HG03159 (cell line): ENCODE measurements at regions not wholly inside any gene's neighbourhood (a gene's known extent, or its start where the extent isn't known, plus 50 kb on each side); places are given as distances from the start of the nearest gene placed in this dataset.

Experiments used
- ATAC-seq: cut with Tn5 transposase; IDR thresholded peaks from one replicate; pipeline ENCODE4 v1.9.1; 2021; ENCODE audit warnings: mild to moderate bottlenecking, moderate library complexity; ENCODE audit not compliant: unreplicated experiment

DNA sequence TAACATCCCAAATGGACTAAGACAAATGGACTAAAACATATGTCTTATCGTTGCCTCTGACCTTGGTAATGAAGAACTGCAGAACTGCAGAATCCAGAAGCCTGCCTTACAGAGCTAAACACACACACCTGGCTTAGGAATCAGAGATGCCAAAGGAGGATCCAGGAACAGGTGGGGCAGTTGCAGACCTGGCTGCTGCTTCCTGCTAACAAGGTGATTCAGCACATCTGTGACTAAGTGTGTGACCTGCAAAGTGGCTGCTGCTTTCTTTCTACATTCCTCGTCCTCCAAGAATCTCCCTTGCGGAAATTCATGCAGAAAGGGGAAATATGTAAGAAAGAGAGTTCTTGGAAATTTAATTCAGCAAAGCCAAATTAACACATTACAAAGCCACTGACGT is 96.8 kb upstream of the NLGN4X start:
- ATAC-seq, result no peak

DNA sequence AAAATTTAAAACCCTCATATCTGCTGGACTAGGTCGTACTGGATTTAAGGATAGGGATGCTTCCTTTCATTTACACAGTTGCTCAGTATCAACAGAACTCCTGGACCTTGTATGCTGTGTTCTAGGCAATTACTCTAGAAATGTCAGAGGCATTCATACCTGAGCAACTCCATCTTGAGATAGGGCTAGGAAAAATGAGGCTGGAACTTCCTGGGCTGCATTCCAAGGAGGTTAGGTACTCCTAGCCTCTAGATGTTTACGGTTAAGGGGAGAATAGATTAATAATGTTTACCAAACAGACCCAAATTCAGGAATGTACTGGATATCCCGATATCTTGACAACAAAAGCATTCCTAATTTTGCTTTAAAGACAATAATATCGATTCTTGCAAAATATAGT is 84.7 kb upstream of the NLGN4X start:
- ATAC-seq, result no peak

DNA sequence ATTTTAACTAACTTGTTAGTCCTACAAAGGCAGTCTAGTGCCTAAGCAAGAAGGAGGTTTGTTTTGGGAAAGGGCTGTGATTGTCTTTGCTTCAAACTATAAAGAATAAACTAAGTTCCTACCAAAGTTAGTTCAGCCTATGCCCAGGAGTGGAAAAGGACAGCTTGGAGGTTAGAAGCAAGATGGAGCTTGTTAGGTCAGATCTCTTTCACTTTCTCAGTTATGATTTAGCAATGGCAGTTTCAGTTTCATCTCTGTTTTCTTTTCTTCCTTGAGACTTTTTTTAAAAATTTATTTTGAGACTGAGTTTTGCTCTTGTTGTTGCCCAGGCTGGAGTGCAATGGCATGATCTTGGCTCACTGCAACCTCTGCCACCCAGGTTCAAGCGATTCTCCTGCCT is 82.9 kb upstream of the NLGN4X start:
- peak; percentile 67 for ATAC-seq

DNA sequence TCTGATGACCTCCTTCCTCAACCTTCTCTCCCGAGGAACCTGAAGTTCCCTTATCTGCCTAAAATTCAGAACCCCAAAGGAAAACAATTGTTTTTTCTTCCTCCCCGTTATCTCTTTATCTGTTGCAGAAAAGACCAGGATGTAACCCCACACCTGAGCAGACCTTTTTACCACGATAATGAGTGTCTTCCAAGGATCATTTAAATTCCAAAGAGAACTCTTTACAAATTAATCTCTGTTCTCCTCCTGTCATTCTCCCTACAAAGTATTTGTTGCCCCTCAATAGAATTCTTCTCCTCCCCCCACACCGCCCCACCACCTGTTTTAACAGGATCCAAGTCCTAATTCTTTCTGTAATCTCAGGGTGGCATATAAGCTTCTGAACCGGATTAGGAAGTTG is 78.5 kb upstream of the NLGN4X start:
- ATAC-seq, result no peak

DNA sequence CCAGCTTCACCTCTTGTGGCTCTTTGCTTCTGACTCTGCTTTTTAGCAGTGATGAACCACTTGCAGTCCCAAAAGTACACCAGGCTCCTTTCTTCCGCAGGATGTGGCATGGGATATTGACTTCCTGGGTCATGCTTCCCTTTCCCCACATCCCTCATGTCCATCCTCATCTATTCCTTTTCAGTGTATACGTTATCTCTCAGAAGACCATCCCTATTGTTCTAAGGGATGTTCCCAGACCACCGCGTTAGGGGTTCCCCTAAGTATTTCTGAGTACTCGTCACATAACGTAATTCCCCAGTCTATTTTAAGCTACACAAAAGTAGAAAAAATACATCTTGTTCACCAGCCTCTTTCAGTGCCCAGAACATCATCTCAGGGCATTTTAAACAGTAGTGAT is 71.1 kb upstream of the NLGN4X start:
- no peak for ATAC-seq

DNA sequence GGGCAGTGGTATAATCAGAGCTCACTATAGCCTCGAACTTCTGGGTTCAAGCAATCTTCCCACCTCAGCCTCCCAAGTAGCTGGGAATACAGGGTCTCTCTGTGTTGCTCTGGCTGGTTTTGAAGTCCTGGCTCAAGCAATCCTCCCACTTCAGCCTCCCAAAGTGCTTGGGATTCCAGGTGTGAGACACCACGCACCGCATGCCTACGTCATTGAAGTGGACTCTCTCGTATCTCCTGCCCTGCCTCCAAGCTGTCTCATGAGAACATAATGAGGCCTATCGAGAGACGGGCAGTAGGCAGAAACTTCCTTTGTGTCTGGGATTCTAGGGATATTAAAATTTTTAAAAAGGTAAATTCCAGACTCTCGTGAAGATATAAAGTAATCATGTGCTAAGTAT is 65.0 kb upstream of the NLGN4X start:
- ATAC-seq, result no peak

DNA sequence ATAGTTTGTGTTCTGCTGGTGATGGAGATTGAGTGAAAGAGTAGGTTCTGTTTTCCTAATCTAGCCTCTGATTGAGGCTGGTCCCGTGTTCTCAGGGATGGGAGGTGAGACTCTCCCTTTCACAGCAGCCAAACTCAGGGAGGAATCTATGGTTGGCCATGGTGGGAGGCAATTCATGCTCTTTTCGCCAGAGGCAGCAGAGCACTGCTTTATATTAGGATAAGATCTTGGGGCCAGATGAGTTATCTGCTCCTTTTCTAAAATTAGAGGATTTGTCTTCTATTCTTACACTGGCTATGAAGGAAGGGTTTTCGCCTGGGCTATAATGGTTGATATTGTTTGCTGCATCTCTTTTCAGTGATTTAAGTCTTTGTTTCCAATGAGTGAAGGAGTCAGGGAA is 63.9 kb upstream of the NLGN4X start:
- ATAC-seq, result no peak

DNA sequence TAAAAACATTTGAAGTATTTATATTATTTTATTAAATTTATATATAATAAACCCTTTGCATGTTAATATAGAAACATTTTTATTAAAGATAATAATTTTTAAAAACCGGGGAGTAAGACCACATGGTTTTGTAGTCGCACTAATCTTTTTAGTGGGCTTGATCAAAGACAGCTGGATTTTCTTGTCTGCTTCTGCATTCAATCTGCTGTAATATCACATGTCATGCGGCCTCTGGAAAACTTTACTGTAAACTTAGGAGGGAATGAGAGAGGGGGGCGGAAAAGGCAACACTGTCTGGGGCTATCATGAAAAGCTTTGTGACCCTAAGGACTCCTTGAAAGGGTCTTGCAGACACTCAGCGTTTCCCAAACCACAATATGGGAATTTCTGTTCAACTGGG is 62.8 kb upstream of the NLGN4X start:
- no peak for ATAC-seq

DNA sequence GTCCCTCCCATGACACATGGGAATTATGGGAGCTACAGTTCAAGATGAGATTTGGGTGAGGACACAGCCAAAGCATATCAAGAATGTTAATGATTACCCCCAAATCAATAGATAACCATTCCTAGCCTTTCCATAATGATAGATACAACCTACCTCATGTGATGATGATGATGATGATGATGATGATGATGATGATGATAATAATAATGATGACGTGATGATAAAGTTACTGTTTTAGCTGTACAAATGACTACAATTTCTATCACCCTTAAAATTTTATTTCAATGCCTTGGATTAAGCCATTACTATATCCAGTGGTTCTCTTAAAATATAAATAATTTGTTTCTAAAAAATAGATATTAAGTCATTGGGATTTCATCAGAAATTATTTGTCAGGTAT is 55.2 kb upstream of the NLGN4X start:
- ATAC-seq, result no peak

DNA sequence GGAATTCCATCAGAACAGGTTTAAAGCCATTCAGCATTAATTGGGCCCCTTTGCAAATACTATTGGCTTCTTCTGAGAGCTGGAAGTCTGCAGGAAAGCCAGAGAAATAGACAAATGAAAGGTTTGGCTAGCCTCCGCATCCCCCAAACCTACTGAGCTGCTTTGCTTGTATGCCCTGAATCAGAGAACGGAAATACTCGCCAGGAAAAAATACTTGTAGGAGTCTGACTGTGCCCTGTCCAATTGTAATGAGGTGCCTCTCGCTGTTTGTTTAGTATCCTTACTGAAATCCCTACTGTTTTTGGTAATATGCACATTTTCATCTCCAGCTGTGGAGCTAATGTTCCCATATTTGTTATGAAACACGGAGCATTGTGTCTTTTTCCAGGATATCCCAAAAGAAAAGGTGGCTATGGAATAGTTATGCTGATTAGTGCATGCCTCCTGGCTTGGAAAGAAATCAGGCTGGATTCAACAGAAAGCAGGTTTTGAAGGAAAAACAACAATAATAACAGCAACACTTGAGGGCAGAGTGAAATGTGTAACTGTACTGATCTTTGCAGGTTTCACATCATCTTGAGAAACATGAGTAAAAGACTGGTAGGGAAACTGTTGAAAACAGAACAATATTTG is 50.7 kb upstream of the NLGN4X start:
- no peak for ATAC-seq
